ENCODE measurements at regions not wholly inside any gene's neighbourhood (a gene's known extent, or its start where the extent isn't known, plus 50 kb on each side); places are given as distances from the start of the nearest gene placed in this dataset.

DNA sequence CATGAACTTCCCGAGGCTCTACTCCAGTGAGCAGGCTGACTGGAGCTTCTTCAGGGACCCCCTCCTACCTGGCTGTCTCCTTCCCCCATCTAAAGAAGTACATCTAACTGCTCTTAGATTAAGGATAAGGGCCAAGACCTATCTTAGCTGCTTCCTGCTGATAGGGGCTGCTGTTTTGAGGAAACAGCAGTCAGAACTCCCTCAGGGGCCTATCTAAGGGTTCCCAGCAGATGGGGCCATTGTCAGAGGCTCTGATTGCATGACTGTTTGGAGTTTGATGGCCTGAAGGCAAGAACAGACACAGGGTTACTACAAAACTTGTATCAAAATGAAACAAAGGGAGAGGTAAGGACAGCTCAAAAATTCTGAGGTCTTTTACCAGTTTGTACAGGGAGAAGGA lies 2636.9 kb upstream of the PCDH20 start:
- no peaks in the 10 kb centered on the region for H3K36me3 Mint-ChIP-seq
- H3K4me3 Mint-ChIP-seq: no peak overlapping the region
- peaks cover 2% of the 10 kb centered on the region for H3K9me3 Mint-ChIP-seq
- no peaks in the 10 kb centered on the region for H3K4me1 Mint-ChIP-seq
- ATAC-seq (ENCODE audit: low read depth) (no peak), DNase-seq (ENCODE audit: low spot score in 2 of 2) (no peak)
- H3K27ac Mint-ChIP-seq: no peak overlapping the region
- no peaks in the 10 kb centered on the region for H3K27me3 Mint-ChIP-seq

DNA sequence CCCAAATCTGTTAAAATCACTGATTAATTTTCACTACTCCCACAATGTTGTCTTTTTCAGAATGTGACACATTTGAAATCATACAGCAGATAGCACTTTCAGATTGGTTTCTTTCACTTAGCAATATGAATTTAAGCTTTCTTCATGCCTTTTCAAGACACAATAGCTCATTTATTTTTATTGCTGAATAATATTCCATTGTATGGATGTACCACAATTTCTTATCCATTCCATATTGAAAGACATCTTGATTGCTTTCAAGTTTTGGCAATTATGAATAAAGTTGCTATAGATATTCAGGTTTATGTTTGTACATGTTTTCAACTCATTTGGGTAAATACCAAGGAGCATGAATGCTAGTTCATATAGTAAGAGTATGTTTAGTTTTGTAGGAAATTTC lies 2635.6 kb upstream of the PCDH20 start:
- Mint-ChIP-seq H3K4me3 (no peak overlapping the region), H3K36me3 (no peaks in the 10 kb centered on the region), H3K4me1 (no peaks in the 10 kb centered on the region), H3K27me3 (no peaks in the 10 kb centered on the region), H3K9me3 (peaks cover 2% of the 10 kb centered on the region), H3K27ac (no peak overlapping the region)
- ATAC-seq (ENCODE audit: low read depth): no peak
- DNase-seq (ENCODE audit: low spot score in 2 of 2): no peak

DNA sequence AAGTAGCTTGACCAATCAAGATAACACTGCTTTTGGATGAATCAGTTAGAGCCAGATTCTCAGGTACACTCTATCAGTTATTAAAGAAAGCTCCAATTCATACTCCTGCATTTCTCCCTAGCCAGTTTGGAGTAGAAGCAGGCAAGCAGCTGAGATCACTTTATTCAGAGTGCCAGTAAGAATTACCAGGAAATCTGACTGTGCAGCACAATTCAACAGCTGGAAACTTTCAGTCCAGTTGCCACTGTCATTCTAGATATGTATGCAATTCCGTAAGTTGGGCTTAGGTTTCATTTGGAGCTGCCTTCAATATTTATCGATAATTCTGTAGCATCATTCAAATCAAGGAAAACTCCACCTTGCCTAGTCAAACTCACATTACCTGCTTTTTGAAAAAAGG lies 2625.6 kb upstream of the PCDH20 start:
- Mint-ChIP-seq H3K4me1 (no peaks in the 10 kb centered on the region), H3K4me3 (no peak overlapping the region), H3K27me3 (no peaks in the 10 kb centered on the region), H3K27ac (no peak overlapping the region), H3K9me3 (peaks cover 2% of the 10 kb centered on the region), H3K36me3 (no peaks in the 10 kb centered on the region)
- ATAC-seq (ENCODE audit: low read depth): no peak
- DNase-seq (ENCODE audit: low spot score in 2 of 2): no peak

DNA sequence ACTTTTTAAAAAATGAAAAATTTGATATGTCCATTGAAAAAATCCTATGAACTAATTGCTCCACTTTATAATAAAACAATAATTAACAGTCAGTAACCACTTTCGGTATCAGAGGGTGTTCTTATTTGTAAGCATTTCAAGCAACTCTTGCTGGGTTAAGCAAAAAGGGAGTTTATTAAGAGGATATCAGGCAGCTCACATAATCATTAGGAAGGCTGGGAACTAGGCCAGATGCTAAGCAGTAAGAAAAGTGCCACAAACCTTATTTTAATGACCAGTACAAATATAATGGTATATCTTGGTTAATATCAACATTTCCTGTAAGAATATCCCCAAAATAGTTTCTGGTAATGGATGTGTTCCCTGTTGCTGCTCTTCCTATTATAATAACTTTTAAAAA lies 2618.3 kb upstream of the PCDH20 start:
- no peaks in the 10 kb centered on the region for H3K36me3 Mint-ChIP-seq
- H3K27ac Mint-ChIP-seq: no peak overlapping the region
- DNase-seq (ENCODE audit: low spot score in 2 of 2) (no peak), ATAC-seq (ENCODE audit: low read depth) (no peak)
- H3K9me3 Mint-ChIP-seq: peaks cover 3% of the 10 kb centered on the region
- no peaks in the 10 kb centered on the region for H3K4me1 Mint-ChIP-seq
- no peak overlapping the region for H3K4me3 Mint-ChIP-seq
- H3K27me3 Mint-ChIP-seq: no peaks in the 10 kb centered on the region

DNA sequence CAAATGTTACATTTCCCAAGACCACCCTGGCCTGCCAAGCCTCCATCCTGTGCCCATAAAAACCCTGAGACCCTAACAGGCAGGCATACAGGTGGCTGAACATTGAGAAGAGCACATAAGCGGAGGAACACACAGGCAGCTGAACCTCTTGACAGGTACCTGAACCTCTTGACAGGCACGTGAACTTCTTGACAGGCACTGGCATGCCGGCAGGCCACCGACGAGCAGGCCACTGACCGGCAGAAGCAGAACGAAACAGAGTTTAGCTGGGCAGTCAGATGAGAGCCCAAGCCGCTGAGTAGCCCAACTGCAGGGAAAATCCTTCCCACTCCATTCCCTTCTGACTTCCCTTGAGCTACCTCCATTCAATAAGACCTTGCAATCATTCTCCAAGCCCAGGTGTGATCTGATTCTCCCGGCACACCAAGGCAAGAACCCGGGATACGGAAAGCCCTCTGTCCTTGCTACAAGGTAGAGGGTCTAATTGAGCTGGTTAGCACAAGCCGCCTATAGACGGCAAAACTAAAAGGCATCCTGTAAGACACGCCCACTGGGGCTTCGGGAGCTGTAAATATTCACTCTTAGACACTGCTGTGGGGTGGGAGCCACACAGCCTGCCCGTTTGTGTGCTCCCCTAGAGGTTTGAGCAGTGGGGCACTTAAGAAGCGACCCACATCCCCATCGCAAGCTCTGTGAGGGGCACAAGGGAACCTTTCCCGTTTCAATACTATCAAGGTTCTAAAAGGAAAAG lies 2613.9 kb upstream of the PCDH20 start:
- H3K36me3 Mint-ChIP-seq: no peaks in the 10 kb centered on the region
- H3K9me3 Mint-ChIP-seq: peaks cover 3% of the 10 kb centered on the region
- H3K4me3 Mint-ChIP-seq: no peak overlapping the region
- no peaks in the 10 kb centered on the region for H3K4me1 Mint-ChIP-seq
- ATAC-seq (ENCODE audit: low read depth) (no peak), DNase-seq (ENCODE audit: low spot score in 2 of 2) (no peak)
- H3K27me3 Mint-ChIP-seq: no peaks in the 10 kb centered on the region
- no peak overlapping the region for H3K27ac Mint-ChIP-seq

DNA sequence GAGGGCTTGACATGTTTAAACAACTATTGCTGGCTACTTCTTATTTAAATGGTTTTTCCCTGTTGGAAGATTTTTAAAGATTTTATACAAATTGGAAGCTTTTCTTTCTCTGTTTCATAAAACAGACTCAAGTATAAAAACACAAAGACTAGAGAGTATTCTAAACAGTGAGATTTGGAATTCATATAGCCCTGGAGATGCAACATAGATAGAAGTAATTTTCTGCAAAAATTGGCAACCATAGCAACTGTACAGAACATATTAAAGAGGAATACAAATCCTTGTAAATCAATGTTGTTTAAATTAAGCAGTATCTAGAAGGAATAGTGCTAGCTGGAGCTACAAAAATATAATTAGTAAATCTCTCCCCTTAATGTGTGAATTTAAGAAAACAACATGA lies 2612.9 kb upstream of the PCDH20 start:
- ATAC-seq (ENCODE audit: low read depth) (no peak), DNase-seq (ENCODE audit: low spot score in 2 of 2) (no peak)
- peaks cover 3% of the 10 kb centered on the region for H3K9me3 Mint-ChIP-seq
- no peaks in the 10 kb centered on the region for H3K36me3 Mint-ChIP-seq
- H3K27me3 Mint-ChIP-seq: no peaks in the 10 kb centered on the region
- no peaks in the 10 kb centered on the region for H3K4me1 Mint-ChIP-seq
- no peak overlapping the region for H3K4me3 Mint-ChIP-seq
- no peak overlapping the region for H3K27ac Mint-ChIP-seq

DNA sequence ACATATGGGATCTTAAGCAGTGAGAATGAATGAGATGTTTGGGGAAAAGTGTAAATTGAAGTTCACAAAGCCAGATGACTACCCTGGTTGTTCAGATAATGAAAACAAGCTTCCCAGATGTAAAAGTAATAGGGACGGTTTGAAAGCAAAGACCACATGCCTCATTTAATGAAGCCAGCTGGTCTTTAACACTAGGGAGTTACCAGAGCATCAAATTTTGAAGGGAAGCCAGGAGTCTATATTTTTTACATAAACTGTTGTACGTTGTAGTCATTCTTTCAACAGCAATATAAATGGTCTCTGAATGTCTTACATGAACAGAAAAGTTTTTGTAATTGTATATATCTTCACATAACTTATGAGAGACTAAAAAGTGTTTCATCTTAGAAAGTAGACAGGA lies 2604.5 kb upstream of the PCDH20 start:
- Mint-ChIP-seq H3K36me3 (no peaks in the 10 kb centered on the region), H3K27ac (no peak overlapping the region)

DNA sequence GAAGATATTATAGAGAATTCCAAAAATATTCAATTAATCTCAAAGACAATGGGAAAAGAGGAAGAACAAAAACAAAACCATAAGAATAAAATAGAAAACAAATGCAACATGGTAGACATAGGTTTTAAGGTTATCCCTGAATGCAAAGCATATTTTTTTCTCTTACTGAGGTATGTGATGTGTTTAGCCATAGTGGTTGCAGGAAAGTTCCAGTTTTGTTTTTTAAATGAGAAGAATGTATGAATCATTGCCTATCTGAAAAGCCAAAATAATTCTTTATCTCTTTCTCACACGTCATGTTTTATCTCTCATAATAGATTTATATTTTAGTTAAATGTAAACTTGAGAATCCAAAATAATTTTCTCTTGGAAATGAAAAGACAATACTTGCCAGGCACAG lies 2591.7 kb upstream of the PCDH20 start:
- H3K27me3 Mint-ChIP-seq: no peaks in the 10 kb centered on the region
- no peak overlapping the region for H3K27ac Mint-ChIP-seq
- ATAC-seq (ENCODE audit: low read depth): no peak
- H3K36me3 Mint-ChIP-seq: no peaks in the 10 kb centered on the region
- H3K4me3 Mint-ChIP-seq: no peak overlapping the region
- H3K4me1 Mint-ChIP-seq: no peaks in the 10 kb centered on the region
- DNase-seq (ENCODE audit: low spot score in 2 of 2): no peak
- H3K9me3 Mint-ChIP-seq: peaks cover 4% of the 10 kb centered on the region

More for the DNA sequence above, 2604.5 kb upstream of the PCDH20 start:
- Mint-ChIP-seq H3K9me3 (peaks cover 8% of the 10 kb centered on the region), H3K27me3 (no peaks in the 10 kb centered on the region), H3K4me1 (no peaks in the 10 kb centered on the region), H3K4me3 (no peak overlapping the region)
- no peak for DNase-seq (ENCODE audit: low spot score in 2 of 2)
- no peak for ATAC-seq (ENCODE audit: low read depth)

DNA sequence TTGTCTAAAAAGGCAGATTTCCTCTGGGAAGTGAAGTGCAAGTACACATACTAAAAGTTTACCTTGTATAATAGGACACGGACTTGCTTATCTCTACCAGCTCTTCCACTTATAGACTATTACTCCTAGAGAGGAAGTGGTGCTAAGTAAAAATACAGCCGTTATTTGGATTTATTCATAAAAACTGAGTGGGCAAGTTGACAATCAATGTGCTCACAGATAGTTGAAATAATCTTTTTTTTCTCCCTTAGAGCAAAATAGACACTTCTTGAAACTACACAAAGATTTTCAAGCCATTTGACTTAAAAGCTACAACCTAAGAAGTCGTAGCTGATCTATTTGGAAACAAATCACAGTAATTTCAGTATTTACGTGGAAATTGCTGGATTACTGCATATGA lies 2584.7 kb upstream of the PCDH20 start:
- Mint-ChIP-seq H3K4me1 (no peaks in the 10 kb centered on the region), H3K9me3 (peaks cover 8% of the 10 kb centered on the region), H3K36me3 (no peaks in the 10 kb centered on the region), H3K4me3 (no peak overlapping the region), H3K27ac (no peak overlapping the region), H3K27me3 (no peaks in the 10 kb centered on the region)
- DNase-seq (ENCODE audit: low spot score in 2 of 2) (no peak), ATAC-seq (ENCODE audit: low read depth) (no peak)

DNA sequence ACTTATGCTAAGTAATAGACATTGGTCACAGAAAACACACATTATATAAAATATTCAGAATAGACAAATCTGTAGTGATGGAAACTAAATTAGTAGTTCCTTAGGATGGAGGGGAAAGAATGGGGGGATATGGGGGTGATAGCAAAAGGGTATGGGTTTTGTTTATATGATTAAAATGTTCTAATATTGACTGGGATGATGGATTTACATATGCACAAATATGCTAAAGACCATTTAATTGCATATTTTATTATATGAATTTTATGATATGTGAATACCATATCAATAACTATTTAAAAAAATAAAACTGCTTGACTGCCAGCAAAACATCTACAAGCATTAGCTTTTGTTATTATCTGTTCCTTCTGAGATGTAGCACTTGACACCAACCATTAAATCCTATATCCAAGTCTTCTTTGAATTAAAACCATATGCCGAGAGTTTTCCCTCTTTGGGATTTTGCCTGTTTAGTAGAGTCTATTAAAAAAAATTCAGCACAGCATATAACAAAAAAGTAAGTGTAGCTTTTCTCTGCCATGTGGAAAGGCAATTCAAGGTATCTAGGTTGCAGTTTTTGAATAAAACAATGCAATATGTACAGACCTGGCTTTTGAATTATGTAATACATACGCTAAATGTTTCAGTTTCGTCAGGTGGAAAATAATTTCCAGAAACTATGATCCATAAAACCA lies 2584.1 kb upstream of the PCDH20 start:
- no peaks in the 10 kb centered on the region for H3K4me1 Mint-ChIP-seq
- no peak overlapping the region for H3K27ac Mint-ChIP-seq
- H3K9me3 Mint-ChIP-seq: peaks cover 8% of the 10 kb centered on the region
- H3K27me3 Mint-ChIP-seq: no peaks in the 10 kb centered on the region
- no peaks in the 10 kb centered on the region for H3K36me3 Mint-ChIP-seq
- H3K4me3 Mint-ChIP-seq: no peak overlapping the region
- ATAC-seq (ENCODE audit: low read depth) (no peak), DNase-seq (ENCODE audit: low spot score in 2 of 2) (no peak)

DNA sequence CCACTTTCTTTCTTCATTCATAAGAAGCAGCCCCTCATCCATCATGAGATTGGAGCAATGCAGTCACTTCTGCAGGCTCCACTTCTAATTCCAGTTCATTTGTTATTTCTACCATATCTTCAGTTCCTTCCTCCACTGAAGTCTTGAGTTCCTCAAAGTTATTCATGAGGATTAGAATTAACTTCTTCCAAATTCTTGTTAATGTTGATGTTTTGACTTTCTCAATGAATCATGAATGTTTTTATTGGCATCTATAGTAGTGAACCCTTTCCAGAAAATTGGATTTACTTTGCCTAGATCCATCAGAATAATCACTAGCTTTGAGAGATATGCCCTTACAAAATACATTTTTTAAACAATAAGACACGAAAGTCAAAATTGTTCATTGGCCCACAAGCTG lies 2567.7 kb upstream of the PCDH20 start:
- Mint-ChIP-seq H3K4me1 (no peaks in the 10 kb centered on the region), H3K36me3 (no peaks in the 10 kb centered on the region), H3K27ac (no peak overlapping the region), H3K4me3 (no peak overlapping the region), H3K9me3 (no peaks in the 10 kb centered on the region), H3K27me3 (no peaks in the 10 kb centered on the region)
- ATAC-seq (ENCODE audit: low read depth) (no peak), DNase-seq (ENCODE audit: low spot score in 2 of 2) (no peak)

DNA sequence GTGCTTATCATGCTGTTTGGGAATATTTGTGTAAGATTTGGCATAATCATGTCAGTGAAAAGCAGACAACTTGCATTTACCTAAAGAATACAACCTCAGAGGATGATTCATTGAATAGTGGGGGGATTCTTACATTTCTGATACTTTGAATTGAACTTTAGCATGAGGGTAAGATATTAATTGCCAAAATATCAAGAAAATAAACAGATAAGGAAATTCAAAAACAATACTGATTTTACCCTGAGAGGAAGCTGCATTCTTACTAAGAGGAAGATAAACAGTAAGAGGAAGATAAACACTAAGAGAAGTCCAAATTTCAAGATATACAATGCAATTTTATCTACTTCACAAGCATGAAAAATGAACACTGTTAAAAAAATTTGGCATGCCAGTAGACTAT lies 2564.3 kb upstream of the PCDH20 start:
- H3K4me3 Mint-ChIP-seq: no peak overlapping the region
- no peaks in the 10 kb centered on the region for H3K4me1 Mint-ChIP-seq
- DNase-seq (ENCODE audit: low spot score in 2 of 2): no peak
- H3K36me3 Mint-ChIP-seq: no peaks in the 10 kb centered on the region
- no peak overlapping the region for H3K27ac Mint-ChIP-seq
- ATAC-seq (ENCODE audit: low read depth): no peak
- H3K9me3 Mint-ChIP-seq: no peaks in the 10 kb centered on the region
- no peaks in the 10 kb centered on the region for H3K27me3 Mint-ChIP-seq

DNA sequence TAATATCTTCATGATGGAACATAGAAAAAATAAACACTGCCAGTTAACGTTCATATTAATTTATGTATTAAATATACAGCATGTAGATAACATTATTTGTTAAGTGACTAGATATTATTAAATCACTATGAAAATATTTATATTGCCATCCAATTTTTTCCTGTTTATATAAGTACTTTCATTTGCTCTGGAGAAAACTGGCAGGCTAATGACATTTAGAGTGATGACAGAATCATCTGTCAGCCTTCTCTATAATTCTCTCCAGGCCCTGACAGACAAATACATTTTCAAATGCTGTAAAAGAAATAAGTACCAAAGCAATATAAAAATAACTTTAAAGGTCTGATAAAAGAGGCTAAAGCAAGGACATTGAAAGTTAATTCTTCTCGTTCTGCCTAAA lies 2556.7 kb upstream of the PCDH20 start:
- H3K27ac Mint-ChIP-seq: no peak overlapping the region
- H3K27me3 Mint-ChIP-seq: no peaks in the 10 kb centered on the region
- ATAC-seq (ENCODE audit: low read depth) (no peak), DNase-seq (ENCODE audit: low spot score in 2 of 2) (no peak)
- H3K9me3 Mint-ChIP-seq: peaks cover 7% of the 10 kb centered on the region
- no peaks in the 10 kb centered on the region for H3K4me1 Mint-ChIP-seq
- no peaks in the 10 kb centered on the region for H3K36me3 Mint-ChIP-seq
- no peak overlapping the region for H3K4me3 Mint-ChIP-seq

DNA sequence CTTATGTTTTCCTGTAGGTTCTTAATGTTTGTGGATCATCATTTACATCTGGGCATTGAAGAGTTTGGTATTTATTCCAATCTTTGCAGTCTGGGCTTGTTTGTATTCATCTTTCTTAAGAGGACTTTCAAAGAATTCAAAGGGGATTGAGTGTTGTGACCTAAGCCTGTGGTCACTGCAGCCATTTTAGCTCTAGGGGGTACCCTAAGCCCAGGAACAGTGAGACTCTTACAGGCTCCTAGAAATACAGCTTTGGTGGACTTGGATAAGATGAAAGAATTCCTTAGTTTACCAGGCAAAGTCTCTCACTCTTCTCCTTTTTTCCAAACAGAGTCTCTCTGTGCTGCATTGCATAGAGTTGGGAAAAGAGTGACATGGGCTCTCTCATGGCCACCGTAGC lies 2539.0 kb upstream of the PCDH20 start:
- H3K27ac Mint-ChIP-seq: no peak overlapping the region
- H3K4me3 Mint-ChIP-seq: no peak overlapping the region
- H3K27me3 Mint-ChIP-seq: no peaks in the 10 kb centered on the region
- DNase-seq (ENCODE audit: low spot score in 2 of 2): no peak
- H3K9me3 Mint-ChIP-seq: peaks cover 9% of the 10 kb centered on the region
- ATAC-seq (ENCODE audit: low read depth): no peak
- H3K36me3 Mint-ChIP-seq: no peaks in the 10 kb centered on the region
- no peaks in the 10 kb centered on the region for H3K4me1 Mint-ChIP-seq

DNA sequence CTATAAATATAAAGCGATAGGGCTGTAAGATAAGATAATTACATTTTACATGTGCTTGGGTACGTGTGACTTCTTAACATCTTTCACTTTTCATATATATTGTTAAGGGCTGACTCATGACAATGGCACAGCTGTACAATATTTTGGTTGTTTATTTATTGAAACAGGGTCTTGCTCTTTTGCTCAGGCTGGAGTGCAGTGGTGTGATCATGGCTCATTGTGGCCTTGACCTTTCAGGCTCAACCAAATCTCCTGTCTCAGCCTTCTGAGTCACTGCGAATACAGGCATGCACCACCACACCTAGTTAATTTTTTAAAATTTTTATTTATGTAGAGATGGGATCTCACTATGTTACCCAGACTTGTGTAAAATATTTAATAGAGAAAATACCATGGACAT lies 2532.4 kb upstream of the PCDH20 start:
- H3K4me3 Mint-ChIP-seq: no peak overlapping the region
- H3K27ac Mint-ChIP-seq: no peak overlapping the region
- DNase-seq (ENCODE audit: low spot score in 2 of 2): no peak
- no peaks in the 10 kb centered on the region for H3K36me3 Mint-ChIP-seq
- H3K9me3 Mint-ChIP-seq: peaks cover 2% of the 10 kb centered on the region
- H3K27me3 Mint-ChIP-seq: no peaks in the 10 kb centered on the region
- no peaks in the 10 kb centered on the region for H3K4me1 Mint-ChIP-seq
- no peak for ATAC-seq (ENCODE audit: low read depth)

Data from memory B cell (primary cell).